ENCODE measurements at regions not wholly inside any gene's neighbourhood (a gene's known extent, or its start where the extent isn't known, plus 50 kb on each side); places are given as distances from the start of the nearest gene placed in this dataset.

- TF ChIP-seq, protein P1, sequence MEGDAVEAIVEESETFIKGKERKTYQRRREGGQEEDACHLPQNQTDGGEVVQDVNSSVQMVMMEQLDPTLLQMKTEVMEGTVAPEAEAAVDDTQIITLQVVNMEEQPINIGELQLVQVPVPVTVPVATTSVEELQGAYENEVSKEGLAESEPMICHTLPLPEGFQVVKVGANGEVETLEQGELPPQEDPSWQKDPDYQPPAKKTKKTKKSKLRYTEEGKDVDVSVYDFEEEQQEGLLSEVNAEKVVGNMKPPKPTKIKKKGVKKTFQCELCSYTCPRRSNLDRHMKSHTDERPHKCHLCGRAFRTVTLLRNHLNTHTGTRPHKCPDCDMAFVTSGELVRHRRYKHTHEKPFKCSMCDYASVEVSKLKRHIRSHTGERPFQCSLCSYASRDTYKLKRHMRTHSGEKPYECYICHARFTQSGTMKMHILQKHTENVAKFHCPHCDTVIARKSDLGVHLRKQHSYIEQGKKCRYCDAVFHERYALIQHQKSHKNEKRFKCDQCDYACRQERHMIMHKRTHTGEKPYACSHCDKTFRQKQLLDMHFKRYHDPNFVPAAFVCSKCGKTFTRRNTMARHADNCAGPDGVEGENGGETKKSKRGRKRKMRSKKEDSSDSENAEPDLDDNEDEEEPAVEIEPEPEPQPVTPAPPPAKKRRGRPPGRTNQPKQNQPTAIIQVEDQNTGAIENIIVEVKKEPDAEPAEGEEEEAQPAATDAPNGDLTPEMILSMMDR (IDR thresholded peaks at IDR 0.05; ENCODE audit: low read length), result no peak
- TF ChIP-seq EZH2 (optimal IDR thresholded peaks at IDR 0.05; ENCODE audit: low read depth, low read length), result no peak
These were observed 140.3 kb upstream of the EYA4 start for GRCh38 chr6:133100865-133101264.
